GM19351 (cell line): ENCODE measurements at regions not wholly inside any gene's neighbourhood (a gene's known extent, or its start where the extent isn't known, plus 50 kb on each side); places are given as distances from the start of the nearest gene placed in this dataset.

ENCODE experiments used
- ATAC-seq: cut with Tn5 transposase; IDR thresholded peaks from one replicate; pipeline ENCODE4 v1.9.1; 2021; ENCODE audit warnings: mild to moderate bottlenecking, moderate library complexity; ENCODE audit not compliant: unreplicated experiment

- no peak for ATAC-seq
Observed at GRCh38 chr3:117234331-117234730, 524.8 kb downstream of the TUSC7 start.

DNA sequence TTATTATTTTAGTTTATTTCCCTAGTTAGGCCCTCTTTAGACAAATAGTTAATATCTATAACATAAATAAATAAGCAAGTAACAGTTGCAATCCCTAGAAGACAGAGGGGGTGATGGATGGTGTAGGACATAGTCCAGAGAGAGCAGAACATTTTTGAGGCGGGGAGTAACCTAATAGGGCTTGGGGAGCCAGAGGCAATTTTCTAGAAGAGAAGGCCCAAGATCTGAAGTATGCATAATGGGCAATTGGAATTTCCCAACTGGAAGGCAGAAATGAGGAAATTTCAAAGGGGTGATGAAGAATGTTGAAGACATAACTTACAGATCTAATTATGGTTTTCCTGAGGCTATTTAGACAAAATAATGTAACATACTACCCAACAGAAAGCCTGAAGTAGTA lies 525.7 kb downstream of the TUSC7 start:
- no peak for ATAC-seq

- ATAC-seq = no peak
Observed at GRCh38 chr3:117238806-117239205, 529.2 kb downstream of the TUSC7 start.

DNA sequence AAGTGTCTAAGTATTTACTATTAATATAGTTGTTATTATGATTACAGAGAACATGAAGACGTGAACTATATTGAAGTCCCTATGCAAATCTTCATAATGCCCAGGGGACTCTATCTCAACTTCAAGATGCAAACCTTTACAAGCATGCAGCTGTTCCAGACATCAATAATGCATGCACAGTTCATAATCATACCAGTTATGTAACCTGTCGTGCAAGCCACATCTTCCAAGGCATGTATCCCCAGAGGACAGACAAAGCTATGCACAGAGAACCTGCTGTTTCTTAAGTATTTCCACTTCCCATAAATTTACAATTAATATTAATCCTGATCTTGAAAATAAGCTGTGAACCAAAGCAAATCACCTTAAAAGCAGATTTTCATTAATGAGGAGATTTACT lies 534.1 kb downstream of the TUSC7 start:
- no peak for ATAC-seq

GRCh38 chr3:117246771-117247555 lies 537.4 kb downstream of the TUSC7 start:
- no peak for ATAC-seq

DNA sequence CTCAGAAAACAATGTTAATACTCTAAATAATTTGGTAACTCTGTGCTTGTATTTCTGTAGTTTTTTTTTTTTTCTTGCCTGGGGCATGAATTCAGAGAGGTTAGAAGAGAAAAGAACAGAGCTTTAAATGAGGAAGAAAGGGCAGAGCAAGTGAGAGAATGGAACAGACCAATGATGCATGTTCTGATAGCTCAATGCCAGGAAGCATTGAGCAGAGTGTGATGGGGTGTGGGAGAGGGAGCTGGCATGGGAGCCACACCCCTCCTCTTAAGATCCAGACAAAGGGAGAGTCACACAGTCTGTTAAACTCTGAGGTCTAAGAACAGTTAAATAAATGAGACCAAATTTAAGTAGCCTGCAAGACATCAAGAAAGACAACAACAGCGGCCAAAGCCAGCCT lies 538.6 kb downstream of the TUSC7 start:
- ATAC-seq = no peak

DNA sequence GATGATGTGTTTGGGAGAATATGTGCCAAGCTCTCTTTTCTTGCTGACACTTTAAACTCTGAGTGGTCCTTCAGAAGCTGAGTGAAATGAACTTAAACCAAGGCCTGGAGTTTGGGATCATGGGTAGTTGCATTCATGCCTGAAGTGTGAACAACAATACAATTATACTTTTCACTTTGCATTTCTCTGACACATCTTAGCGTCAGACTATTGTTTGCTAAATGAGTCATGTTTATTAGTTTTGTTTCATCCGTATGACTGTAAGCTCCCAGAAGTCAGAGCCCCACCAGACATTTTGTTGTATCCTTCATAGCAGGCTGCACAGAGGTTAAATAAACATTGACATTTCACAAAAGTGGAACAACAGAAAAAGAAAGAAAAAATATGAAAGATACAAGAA lies 542.6 kb downstream of the TUSC7 start:
- ATAC-seq = no peak

- ATAC-seq = no peak
Observed at GRCh38 chr3:117252651-117253050, 543.1 kb downstream of the TUSC7 start.

DNA sequence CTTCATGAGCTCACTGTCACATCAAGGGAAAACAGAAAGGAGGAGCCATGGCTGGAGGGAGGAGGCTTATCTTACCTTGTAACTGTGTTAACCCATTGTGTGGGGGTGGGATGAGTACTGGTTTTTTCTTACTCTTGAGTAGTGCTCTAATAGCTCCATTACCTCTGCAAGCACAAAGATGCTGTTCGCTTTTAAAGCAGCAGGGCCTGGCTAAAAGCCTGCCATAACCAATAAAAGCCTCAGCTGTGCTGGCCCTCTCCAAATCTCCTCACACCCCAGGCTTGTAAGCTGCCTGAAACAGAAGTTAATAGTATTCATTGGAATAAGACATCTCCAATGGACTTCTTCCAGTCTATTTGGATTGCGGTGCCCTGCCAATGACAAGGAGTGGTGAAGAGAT lies 544.1 kb downstream of the TUSC7 start:
- ATAC-seq = no peak

GRCh38 chr3:117254985-117255384 lies 545.4 kb downstream of the TUSC7 start:
- ATAC-seq = no peak

GRCh38 chr3:117255736-117256135 lies 546.2 kb downstream of the TUSC7 start:
- no peak for ATAC-seq

- ATAC-seq = no peak
Observed at GRCh38 chr3:117261983-117262421, 552.4 kb downstream of the TUSC7 start.

DNA sequence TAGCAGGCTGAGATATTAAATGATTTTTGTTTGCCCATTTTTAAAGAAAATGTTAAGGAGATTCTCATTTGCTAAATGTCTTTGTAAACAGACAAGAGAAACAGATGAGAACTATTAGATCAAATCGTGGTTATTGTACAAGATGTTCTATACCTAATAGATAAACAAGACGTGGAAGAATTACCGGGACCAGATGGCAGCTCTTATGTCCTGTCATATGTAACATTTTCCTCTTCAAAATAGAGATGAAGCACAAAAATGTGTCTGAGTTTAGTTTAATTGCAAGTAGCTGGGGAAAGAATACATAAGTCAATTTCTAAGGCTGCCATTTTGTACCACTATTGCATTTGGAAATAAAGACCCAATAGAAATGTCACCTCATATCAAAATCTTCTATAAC lies 553.7 kb downstream of the TUSC7 start:
- no peak for ATAC-seq

- no peak for ATAC-seq
Observed at GRCh38 chr3:117263745-117264144, 554.2 kb downstream of the TUSC7 start.

DNA sequence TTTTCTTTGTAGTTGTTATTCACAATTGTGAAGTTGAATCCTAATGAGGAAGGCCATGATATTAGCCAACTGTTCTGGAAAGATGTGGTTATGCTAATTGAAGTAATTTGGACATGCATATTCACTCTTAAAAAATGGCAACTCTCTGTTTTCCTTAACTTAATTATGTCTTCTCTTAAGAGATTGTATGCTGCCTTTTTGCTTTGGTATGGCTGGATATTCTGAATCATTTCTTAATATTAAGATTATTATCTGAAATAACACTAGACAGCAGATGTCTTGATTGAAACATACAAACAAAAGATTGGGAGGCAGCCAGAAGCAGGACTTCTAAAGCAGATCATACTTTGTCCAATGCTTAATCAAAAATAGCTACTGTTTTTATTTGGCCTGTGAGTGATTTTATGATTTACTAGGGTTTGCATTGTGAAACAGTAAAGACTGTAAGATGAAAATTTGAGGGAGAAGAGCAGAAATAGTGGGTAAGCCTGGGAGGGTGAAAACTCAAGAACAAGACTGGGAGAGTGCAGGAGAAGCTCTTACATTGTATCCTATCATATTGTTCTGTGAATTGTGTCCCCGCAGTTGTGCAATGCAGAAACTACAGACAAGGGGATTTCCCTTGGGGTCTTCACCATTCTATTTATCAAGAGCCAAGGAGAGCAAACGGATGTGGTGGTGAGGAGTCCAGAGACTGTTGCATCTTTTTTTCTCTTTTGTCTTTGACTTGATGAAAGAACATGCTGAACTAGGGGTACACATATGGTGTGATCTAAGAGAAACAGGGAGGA lies 554.8 kb downstream of the TUSC7 start:
- no peak for ATAC-seq

- no peak for ATAC-seq
Observed at GRCh38 chr3:117266806-117267205, 557.2 kb downstream of the TUSC7 start.

GRCh38 chr3:117268318-117268717 lies 558.7 kb downstream of the TUSC7 start:
- ATAC-seq = no peak

DNA sequence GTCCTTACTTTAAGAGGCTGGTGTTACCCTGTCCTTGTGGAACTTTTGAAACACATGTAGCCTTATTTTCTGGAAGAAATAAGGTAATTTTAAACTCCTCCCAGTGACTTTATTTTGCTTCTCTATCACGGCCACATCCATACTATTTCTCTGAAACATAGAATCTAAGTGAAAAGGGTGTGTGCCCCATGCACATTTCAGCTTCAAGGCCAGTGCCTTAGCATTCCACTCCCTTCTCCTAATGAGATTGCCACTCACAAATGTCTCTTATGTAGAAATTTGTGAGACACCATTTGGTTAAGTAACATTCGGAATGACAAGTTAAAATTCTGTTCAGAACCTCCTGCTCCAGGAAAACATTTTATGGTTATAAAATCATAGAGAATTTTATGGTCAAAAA lies 562.7 kb downstream of the TUSC7 start:
- no peak for ATAC-seq

DNA sequence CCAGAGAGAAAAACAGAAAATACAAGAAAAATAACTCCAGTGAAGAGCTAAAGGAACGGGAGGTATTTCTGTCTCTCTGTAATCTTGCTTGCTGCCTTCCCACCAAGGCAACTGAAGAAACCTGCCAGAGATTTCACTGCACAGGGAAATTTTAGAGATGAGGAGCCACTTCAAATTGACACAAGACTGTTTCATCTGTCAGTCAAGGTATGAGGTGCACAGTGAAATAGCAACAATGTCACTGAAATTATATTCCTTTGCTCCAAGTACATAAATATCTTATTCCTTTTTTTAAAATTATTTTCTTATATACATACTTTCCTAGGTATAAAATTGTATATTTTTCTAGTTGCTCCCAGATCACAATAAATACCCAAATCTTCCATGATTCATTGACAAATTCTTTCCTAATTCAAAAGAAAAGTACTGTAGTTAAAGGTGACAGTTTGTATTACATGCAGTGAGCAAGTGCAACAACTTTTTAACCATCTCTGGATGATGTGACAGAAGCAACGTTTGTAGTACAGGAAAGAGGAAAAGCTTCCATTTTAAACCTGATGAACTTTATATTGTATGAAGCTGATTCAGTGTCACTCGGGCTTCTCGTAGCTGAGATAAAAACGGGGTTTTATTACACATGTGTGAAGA lies 563.4 kb downstream of the TUSC7 start:
- no peak for ATAC-seq

- no peak for ATAC-seq
Observed at GRCh38 chr3:117277816-117278215, 568.2 kb downstream of the TUSC7 start.

- peak; percentile 71 for ATAC-seq
Observed at GRCh38 chr3:117278424-117279190, 569.0 kb downstream of the TUSC7 start.
